Globus pallidus (tissue), 1 donor: ENCODE measurements at regions not wholly inside any gene's neighbourhood (a gene's known extent, or its start where the extent isn't known, plus 50 kb on each side); places are given as distances from the start of the nearest gene placed in this dataset.
"Not testable (repeated sequence)": the region's sequence is repeated elsewhere in the genome, so short reads cannot be mapped to it uniquely, and the experiment has no call there.

Experiments used
- DNase-seq: peaks from one replicate; pipeline ENCODE4 v3.0.0-alpha.2; 2015; ENCODE audit warnings: low spot score

GRCh38 chr6:100322886-100323285, 141.8 kb downstream of the SIM1 start:
- DNase-seq: no peak

GRCh38 chr6:100320686-100321085, 144.0 kb downstream of the SIM1 start:
- DNase-seq: no peak

DNA sequence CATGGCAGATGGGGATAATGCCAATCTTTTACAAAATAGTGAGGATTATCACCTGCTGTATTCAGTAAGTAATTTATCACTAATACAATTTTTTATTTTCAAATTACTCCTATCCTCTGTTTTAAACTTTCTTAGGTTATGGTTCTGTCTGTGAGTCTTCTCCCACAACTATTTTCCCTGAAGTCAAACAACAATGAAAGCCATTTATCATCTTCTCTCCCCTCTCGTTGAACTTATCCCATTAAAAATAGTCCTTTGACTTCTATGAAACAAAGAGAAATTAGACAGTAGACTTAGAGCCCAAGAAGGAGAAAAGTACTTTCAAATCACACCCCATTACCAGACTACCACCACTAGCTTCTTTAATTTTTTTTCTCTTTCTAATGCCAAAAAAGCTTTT, 147.7 kb downstream of the SIM1 start:
- DNase-seq: no peak

DNA sequence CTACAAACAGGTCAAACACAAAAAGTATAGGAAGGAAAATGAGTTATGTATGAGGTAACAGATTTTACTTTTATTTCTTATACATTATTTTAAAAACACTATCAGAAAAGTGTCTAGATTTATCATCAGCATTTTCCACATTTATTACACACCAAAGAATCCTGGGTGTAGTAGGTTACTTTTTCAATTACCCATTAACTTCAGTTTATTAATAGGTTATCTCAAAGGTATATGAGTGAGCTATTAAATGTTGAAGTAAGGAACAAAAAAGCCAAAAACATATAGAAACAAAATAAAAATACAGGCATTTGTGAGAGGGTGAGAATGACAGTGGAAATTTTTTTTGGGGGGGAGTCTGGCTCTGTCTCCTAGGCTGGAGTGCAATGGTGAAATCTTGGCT, 150.5 kb downstream of the SIM1 start:
- no peak for DNase-seq

GRCh38 chr6:100311707-100312251, 152.9 kb downstream of the SIM1 start:
- DNase-seq: no peak

- no peak for DNase-seq
Measured at GRCh38 chr6:100309174-100309573, 155.5 kb downstream of the SIM1 start.

DNA sequence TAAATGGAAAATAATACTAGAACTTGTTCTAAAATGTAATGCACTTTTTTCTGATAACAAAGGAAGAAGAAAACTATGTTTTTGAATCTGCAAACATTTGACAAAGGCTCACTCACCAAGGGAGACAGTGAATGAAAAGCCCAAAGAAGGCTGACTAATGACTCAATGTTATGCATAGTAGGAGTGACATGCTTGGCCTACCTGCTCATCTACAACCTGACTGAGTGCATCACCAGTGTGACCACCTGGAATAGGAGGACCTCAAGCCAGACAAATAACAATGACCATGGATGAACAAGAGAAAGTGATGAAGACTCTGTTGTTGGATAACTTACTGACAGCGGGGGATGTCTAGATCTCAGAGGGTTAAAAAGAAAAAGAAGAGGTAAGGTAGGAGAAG, 157.2 kb downstream of the SIM1 start:
- DNase-seq: no peak

- no peak for DNase-seq
Measured at GRCh38 chr6:100305209-100305869, 159.4 kb downstream of the SIM1 start.

GRCh38 chr6:100304575-100304974, 160.1 kb downstream of the SIM1 start:
- DNase-seq: no peak

GRCh38 chr6:100301731-100302130, 163.0 kb downstream of the SIM1 start:
- no peak for DNase-seq

DNA sequence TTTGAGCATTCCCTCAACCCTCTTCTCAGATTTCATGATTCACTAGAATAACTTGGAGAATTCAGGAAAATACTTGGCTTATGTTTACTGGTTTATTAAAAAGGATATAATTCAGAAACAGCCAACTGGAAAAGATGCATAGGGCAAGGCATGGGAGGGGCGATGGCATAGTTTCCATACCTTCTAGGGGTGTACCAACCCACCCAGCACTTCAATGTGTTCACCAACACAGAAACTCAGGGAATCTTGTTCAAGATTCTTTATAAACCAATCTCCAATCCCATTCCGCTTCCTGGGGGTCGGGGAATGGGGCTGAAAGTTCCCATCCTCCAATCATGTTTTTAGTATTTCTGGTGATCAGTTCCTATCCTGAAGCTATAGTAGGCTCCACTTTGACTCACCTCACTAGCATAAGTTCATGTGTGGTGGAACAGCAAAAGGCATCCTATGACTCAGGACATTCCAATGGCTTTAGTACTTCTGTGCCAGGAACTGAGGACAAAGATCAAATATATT, 164.4 kb downstream of the SIM1 start:
- no peak for DNase-seq

- DNase-seq: no peak
Measured at GRCh38 chr6:100296810-100297544, 167.7 kb downstream of the SIM1 start.

DNA sequence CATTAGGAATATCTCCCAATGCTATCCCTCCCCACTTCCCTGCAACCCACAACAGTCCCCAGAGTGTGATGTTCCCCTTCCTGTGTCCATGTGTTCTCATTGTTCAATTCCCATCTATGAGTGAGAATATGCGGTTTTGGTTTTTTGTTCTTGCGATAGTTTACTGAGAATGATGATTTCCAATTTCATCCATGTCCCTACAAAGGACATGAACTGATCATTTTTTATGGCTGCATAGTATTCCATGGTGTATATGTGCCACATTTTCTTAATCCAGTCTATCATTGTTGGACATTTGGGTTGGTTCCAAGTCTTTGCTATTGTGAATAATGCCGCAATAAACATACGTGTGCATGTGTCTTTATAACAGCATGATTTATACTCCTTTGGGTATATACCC, 169.5 kb downstream of the SIM1 start:
- DNase-seq: not testable (repeated sequence)

GRCh38 chr6:100289285-100289684, 175.4 kb downstream of the SIM1 start:
- no peak for DNase-seq

GRCh38 chr6:100288311-100288710, 176.4 kb downstream of the SIM1 start:
- no peak for DNase-seq

- DNase-seq: no peak
Measured at GRCh38 chr6:100283285-100283684, 181.4 kb downstream of the SIM1 start.

DNA sequence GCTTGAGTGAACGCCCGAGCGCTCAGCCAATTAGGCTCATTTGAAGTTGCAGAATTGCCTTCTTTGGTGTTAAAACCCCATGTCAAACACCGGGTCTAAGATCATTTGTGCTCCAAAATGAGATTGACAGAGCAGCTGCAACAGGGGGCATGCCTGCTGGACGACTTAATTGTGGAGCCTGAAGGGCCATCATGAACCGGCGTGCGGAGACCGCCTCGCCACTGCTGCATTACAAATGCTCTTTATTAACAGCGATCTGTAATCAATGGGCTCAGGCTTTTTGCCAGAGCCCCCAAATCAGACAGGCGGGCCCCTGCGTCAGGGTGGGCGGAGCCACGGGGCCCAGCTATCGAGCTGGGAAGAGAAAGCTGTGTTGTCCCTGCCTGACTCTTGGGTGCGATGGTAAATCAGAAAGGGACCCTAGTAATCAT, 183.2 kb downstream of the SIM1 start:
- DNase-seq: no peak

GRCh38 chr6:100276311-100277057, 188.2 kb downstream of the SIM1 start:
- DNase-seq: no peak

- DNase-seq: no peak
Measured at GRCh38 chr6:100274147-100274546, 190.6 kb downstream of the SIM1 start.

DNA sequence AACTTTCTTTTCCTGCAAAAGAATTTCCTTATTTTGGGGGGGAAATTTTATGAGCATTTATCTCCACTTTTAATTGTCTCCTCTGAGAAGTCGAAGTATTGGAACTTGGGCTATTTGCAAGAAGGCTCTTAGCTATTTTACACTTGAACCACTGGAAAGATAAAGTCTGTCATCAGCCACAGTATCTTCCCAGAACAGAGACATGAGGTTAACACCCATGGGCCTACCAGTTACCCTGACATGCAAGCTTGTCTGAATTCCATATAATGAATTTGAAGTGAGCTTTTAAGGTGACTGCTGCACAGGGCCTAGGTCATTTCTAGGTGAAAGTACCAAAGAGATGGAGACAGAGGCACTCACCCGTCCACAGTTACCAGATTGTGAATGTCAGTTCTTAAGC, 193.1 kb downstream of the SIM1 start:
- no peak for DNase-seq

DNA sequence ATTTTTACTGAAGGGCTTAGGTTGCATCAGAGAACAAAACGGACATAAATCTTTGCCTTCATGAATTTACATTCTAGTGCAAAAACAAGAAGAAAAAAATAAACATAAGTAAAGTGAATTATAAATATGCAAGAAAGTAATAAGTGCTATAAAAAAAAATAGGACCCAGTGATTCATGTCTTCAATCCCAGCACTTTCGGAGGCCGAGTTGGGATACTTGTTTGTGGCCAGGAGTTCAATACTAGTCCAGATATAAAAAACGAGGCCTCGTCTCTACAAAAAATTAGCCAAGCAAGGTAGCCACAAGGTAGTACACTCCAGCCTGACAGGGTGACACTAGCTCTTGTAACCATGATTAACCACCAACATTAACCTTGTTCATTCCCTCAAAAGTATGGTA, 193.5 kb downstream of the SIM1 start:
- no peak for DNase-seq

DNA sequence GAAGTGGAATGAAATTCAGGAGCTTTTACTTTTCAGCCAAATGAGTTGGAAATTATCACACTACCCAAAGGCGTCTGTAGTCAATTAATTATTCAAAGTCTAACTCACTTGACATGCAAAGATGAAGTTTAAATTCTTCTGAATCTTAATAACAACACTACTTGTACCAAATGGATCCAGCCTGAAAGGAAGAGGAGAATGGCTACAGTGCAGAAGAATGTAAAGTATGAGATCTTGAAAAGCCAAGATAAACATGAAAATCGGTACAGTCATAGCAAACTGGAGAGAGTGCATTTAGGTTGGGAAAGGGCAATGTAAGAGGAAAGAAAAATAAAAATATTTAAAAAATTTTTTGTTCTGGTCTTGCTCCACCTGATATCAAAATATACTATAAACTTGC, 195.5 kb downstream of the SIM1 start:
- no peak for DNase-seq

GRCh38 chr6:100268326-100268725, 196.4 kb downstream of the SIM1 start:
- no peak for DNase-seq
